ENCODE measurements at regions not wholly inside any gene's neighbourhood (a gene's known extent, or its start where the extent isn't known, plus 50 kb on each side); places are given as distances from the start of the nearest gene placed in this dataset.

- TF ChIP-seq POLR2A (IDR thresholded peaks at IDR 0.05; ENCODE audit: extremely low read depth, insufficient read length) = no peak
- TF ChIP-seq CTCF (IDR thresholded peaks at IDR 0.05; ENCODE audit: low read depth, low read length) = no peak
- TF ChIP-seq MYC (IDR thresholded peaks at IDR 0.05; ENCODE audit: low read depth, low read length) = no peak
Observed at GRCh38 chr9:135418161-135418560, 61.4 kb upstream of the PPP1R26 start.

All from NB4 (cell line).